A673 (cell line): ENCODE measurements at regions not wholly inside any gene's neighbourhood (a gene's known extent, or its start where the extent isn't known, plus 50 kb on each side); places are given as distances from the start of the nearest gene placed in this dataset.
"Not testable (repeated sequence)": the region's sequence is repeated elsewhere in the genome, so short reads cannot be mapped to it uniquely, and the experiment has no call there.

ENCODE experiments used
- BruUV-seq: library from RNA; stranded (reverse); fragments of 400-500 nt; replicated peaks from 2 replicates; lab custom pipeline; 2021; lab: Mats Ljungman, UMichigan
- CTCF ChIA-PET: fragments of 300-600 bp; sonication (Branson Sonifier 250); formaldehyde crosslinking; loops from one replicate; lab custom pipeline; 2022; ENCODE audit warnings: antibody characterized with exemption; lab: Charles Lee
- POLR2A ChIA-PET: fragments of 300-600 bp; sonication (Branson Sonifier 250); formaldehyde crosslinking; loops from one replicate; lab custom pipeline; 2022; ENCODE audit warnings: antibody characterized with exemption; ENCODE audit not compliant: low non-redundant PET; lab: Charles Lee
- DNase-seq: peaks from one replicate; pipeline ENCODE4 v3.0.0-alpha.2; 2015; ENCODE audit warnings: low spot score
- H3K27ac ChIP-seq: fragments of 200-600 bp; sonication (generic); 2 replicates; pipeline ENCODE4 v1.5.1; 2016; ENCODE audit warnings: mixed run types, low read depth, mild to moderate bottlenecking, mixed read lengths, antibody characterized with exemption, low read length; ENCODE audit not compliant: poor library complexity, severe bottlenecking
- H3K27me3 ChIP-seq: fragments of 200-600 bp; sonication (generic); replicated peaks from 2 replicates; pipeline ENCODE4 v1.6.1; 2017; ENCODE audit warnings: mixed run types, low read depth, mild to moderate bottlenecking, mixed read lengths, antibody characterized with exemption, low read length; ENCODE audit not compliant: insufficient read depth, poor library complexity
- H3K36me3 ChIP-seq: fragments of 200-600 bp; sonication (generic); 2 replicates; pipeline ENCODE4 v1.6.1; 2016; ENCODE audit warnings: mixed run types, mild to moderate bottlenecking, mixed read lengths, antibody characterized with exemption, low read length; ENCODE audit not compliant: insufficient read depth, poor library complexity, severe bottlenecking
- H3K4me1 ChIP-seq: fragments of 200-600 bp; sonication (generic); 2 replicates; pipeline ENCODE4 v1.6.1; 2017; ENCODE audit warnings: mixed run types, mild to moderate bottlenecking, mixed read lengths, antibody characterized with exemption, low read length; ENCODE audit not compliant: insufficient read depth, poor library complexity, severe bottlenecking
- H3K4me3 ChIP-seq: fragments of 200-600 bp; sonication (generic); 2 replicates; pipeline ENCODE4 v1.5.1; 2016; ENCODE audit warnings: low read depth, mixed run types, mild to moderate bottlenecking, mixed read lengths, low read length; ENCODE audit not compliant: poor library complexity, severe bottlenecking
- H3K9me3 ChIP-seq: fragments of 200-600 bp; sonication (generic); 2 replicates; pipeline ENCODE4 v1.6.1; 2016; ENCODE audit warnings: mixed run types, low read depth, mild to moderate bottlenecking, mixed read lengths, antibody characterized with exemption, low read length; ENCODE audit not compliant: poor library complexity, severe bottlenecking
- CTCF ChIP-seq: fragments of 300-800, 200-600 bp; sonication (generic); conservative IDR thresholded peaks from 2 replicates; pipeline ENCODE4 v1.5.1; 2017; ENCODE audit warnings: low read depth, mild to moderate bottlenecking, antibody characterized with exemption, low read length, moderate library complexity, mixed read lengths
- EZH2 ChIP-seq: fragments of 200-600 bp; sonication (generic); IDR thresholded peaks from 2 replicates; pipeline ENCODE4 v1.6.1; 2017; ENCODE audit warnings: borderline replicate concordance, low read depth, mild to moderate bottlenecking, mixed read lengths, antibody characterized with exemption, low read length; ENCODE audit not compliant: poor library complexity, severe bottlenecking
- intact Hi-C: fragments of 100-400 bp; cut with micrococcal nuclease; formaldehyde crosslinking; loops from one replicate; pipeline ENCODE4 v1.10.0; 2022; ENCODE audit not compliant: unreplicated experiment

GRCh38 chr4:188976644-188977115 lies 837.4 kb downstream of the TRIML1 start:
- H3K4me3 ChIP-seq, result no peak overlapping the region
- no peaks in the 10 kb centered on the region for H3K9me3 ChIP-seq
- intact Hi-C loops, result no loop called here
- no TSS peak for BruUV-seq
- H3K27me3 ChIP-seq, result no peaks in the 10 kb centered on the region
- CTCF ChIA-PET, result no interaction called here
- peak; percentile 64 for DNase-seq
- no peak overlapping the region for H3K27ac ChIP-seq
- POLR2A ChIA-PET, result no interaction called here
- no peak for TF ChIP-seq CTCF
- TF ChIP-seq EZH2, result no peak
- H3K4me1 ChIP-seq, result peaks cover 10% of the 10 kb centered on the region
- no peaks in the 10 kb centered on the region for H3K36me3 ChIP-seq

GRCh38 chr4:188977232-188977631 lies 838.0 kb downstream of the TRIML1 start:
- H3K4me1 ChIP-seq, result peaks cover 10% of the 10 kb centered on the region
- POLR2A ChIA-PET, H3K36me3 ChIP-seq, intact Hi-C loops, DNase-seq, CTCF ChIA-PET, H3K27me3 ChIP-seq, H3K27ac ChIP-seq, H3K9me3 ChIP-seq, H3K4me3 ChIP-seq, BruUV-seq: not testable (repeated sequence)

GRCh38 chr4:188984518-188984917 lies 845.3 kb downstream of the TRIML1 start:
- ChIA-PET CTCF (no interaction called here), POLR2A (no interaction called here)
- no peak for TF ChIP-seq CTCF
- TF ChIP-seq EZH2, result no peak
- Histone ChIP-seq H3K36me3 (no peaks in the 10 kb centered on the region), H3K27me3 (peaks cover 5% of the 10 kb centered on the region), H3K4me3 (no peak overlapping the region), H3K9me3 (peaks cover 10% of the 10 kb centered on the region), H3K27ac (no peak overlapping the region), H3K4me1 (no peaks in the 10 kb centered on the region)
- no peak for DNase-seq
- no TSS peak for BruUV-seq
- intact Hi-C loops, result no loop called here

GRCh38 chr4:188986271-188986689 lies 847.0 kb downstream of the TRIML1 start:
- TF ChIP-seq CTCF (no peak), EZH2 (no peak)
- Histone ChIP-seq H3K4me3 (no peak overlapping the region), H3K27me3 (peaks cover 5% of the 10 kb centered on the region), H3K9me3 (peaks cover 10% of the 10 kb centered on the region), H3K4me1 (no peaks in the 10 kb centered on the region), H3K27ac (no peak overlapping the region), H3K36me3 (no peaks in the 10 kb centered on the region)
- CTCF ChIA-PET, result interaction anchor here (0.6 kb wide), 1 partner anchor 139 kb away, joined by 10 read pairs; no protein-coding TSS in a partner anchor
- DNase-seq, result peak; percentile 44
- intact Hi-C loops, result no loop called here
- POLR2A ChIA-PET, result no interaction called here
- no TSS peak for BruUV-seq
